Right lobe of liver (tissue), 4 donors: ENCODE measurements at regions not wholly inside any gene's neighbourhood (a gene's known extent, or its start where the extent isn't known, plus 50 kb on each side); places are given as distances from the start of the nearest gene placed in this dataset.

Experiments
- CTCF ChIP-seq, 4 donors: fragments of 200-600 bp in 3 of 4; fragments of 450-650 bp in 1 of 4; IDR thresholded peaks; one replicate each; pipeline versions ENCODE4 v1.5.1 to v1.8.0; 2016 to 2022; ENCODE audit warnings: antibody characterized with exemption in 4 of 4, mild to moderate bottlenecking in 2 of 4
- POLR2A ChIP-seq: fragments of 450-650 bp; IDR thresholded peaks from one replicate; pipeline ENCODE4 v1.6.1; 2017; ENCODE audit warnings: antibody characterized with exemption, mild to moderate bottlenecking
- donor health status: DM: no; HTN: no; CAD: no.
- donor health status: DM: no; HTN: no; CAD: no.
- donor health status: DM: no; HTN: yes; CAD: no.

- TF ChIP-seq CTCF (IDR thresholded peaks at IDR 0.05) (no peak), POLR2A (no peak)
Measured at GRCh38 chr21:16061194-16061593, 331.4 kb downstream of the USP25 start.
